ENCODE measurements at regions not wholly inside any gene's neighbourhood (a gene's known extent, or its start where the extent isn't known, plus 50 kb on each side); places are given as distances from the start of the nearest gene placed in this dataset.

GRCh38 chrX:95059909-95060308 is 1385.9 kb downstream of the FAM133A start:
- no peak for TF ChIP-seq CTCF (IDR thresholded peaks at IDR 0.05; ENCODE audit: low read depth, low read length)
- TF ChIP-seq EZH2phosphoT487 (IDR thresholded peaks at IDR 0.05; ENCODE audit: low read depth): no peak

Measured in OCI-LY3 (cell line).